ENCODE measurements at regions not wholly inside any gene's neighbourhood (a gene's known extent, or its start where the extent isn't known, plus 50 kb on each side); places are given as distances from the start of the nearest gene placed in this dataset.

DNA sequence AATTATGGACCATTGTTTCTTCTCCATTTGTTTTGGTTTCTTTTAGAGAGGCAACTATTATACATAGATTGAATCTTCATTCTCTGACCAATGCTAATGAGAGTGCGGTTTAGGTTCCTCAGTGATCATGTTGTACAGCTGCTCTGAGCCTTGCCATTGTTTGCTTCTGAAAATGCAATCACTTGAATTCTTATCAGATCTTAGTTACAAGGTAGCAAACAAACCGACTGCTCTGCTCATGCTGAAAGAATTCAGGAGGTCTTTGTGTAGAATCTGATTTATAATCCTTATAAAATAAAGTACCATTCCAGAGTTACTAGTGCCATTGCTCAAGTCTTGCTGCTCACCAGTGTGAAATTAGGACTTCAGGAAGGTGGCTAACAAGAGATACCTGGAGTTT lies 569.1 kb upstream of the ID4 start:
- no peak for DNase-seq (ENCODE audit: low read depth)

DNA sequence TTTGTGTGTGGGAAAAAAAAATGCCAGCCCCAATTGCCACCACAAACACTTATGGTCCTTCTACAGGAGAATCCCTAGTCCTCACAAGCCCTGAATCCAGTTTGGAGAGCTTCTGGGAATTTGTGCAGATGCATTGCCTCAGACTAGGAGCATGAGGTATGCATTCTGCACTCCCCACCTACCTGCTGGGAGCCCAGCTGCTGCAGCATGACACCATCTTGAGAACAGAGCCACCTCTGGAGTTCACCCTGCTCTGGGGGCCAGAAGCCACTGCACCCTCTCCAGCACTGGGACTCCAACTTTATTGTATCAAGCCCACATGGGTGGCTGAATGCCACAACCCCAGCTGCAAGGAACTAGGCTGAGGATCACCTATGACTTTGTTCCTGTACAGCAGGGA lies 568.5 kb upstream of the ID4 start:
- DNase-seq (ENCODE audit: low read depth): no peak

DNA sequence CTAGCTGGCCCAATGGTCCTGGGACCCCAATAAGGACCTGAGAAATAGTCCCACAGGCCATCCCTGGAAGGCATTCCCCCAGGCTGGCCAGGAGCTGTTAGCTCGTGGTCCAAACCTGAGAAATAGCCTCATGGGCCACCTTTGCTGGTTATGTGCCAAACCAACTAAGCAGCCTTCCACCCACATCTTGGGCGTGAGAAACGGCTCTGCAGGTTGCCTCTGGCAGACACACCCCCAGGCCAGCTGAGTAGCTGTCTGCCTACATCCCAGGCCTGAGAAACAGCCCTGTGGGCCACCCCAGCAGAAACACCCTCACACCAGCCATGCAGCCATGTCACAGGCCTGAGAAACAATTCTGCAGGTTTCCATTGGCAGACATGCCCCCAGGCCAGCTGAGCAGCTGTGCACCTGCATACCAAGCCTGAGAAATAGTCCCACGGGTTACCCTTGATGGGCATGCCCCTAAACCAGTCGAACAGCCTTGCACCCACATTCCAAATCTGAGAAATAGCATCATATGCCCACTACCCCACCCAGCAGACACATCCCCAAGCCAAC lies 567.8 kb upstream of the ID4 start:
- DNase-seq (ENCODE audit: low read depth): no peak

DNA sequence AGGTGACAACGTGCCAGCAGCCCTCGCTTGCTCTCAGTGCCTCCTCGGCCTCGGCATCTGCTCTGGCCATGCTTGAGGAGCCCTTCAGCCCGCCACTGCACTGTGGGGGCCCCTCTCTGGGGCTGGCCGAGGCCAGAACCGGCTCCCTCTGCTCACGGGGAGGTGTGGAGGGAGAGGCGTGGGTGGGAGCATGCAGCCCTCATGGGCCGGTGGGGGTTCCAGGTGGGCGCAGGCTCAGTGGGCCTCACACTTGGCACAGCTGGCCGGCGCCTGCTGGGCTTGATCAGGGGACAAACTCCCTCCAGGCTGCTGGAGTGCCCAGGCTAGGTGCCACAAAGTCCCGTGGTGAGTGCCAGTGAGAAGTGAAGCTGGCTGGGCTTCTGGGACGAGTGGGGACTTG lies 566.6 kb upstream of the ID4 start:
- DNase-seq (ENCODE audit: low read depth): no peak

DNA sequence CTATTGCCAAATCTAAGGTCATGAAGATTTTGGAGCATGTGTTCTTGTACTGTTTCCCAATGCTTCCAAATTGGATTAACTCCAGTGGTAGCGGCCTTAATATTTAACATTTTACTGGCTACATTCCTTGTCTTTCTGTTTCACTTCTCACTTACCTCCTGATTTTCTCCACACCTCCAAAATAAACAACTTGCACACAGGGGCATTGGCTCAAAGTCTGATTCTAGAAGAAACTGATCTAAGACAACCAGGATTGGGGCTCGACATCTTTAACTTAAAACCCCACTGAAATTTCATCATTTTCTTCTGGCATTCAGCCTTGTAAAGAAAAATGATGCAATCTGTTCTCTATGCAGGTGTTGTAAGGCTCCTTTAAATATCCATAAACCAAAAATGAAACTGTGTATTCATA lies 557.9 kb upstream of the ID4 start:
- no peak for DNase-seq (ENCODE audit: low read depth)

DNA sequence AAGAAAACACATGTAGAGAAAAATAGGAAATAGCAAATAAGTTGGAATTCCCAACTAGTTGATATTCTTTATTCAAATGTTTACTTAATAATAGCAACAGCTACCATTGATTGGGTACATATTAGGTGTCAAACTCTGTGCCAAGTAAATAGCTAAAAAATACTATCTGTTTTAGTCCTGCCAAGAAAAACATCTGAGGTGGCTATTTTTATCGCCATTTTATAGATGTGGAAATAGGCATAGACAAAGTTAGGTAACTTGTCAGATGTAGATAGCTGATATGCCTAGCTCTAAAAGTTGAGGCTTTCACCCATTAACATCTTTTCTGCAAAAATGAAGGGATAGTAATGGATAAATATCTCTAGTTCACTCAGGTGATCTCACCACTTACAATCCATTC lies 549.2 kb upstream of the ID4 start:
- DNase-seq (ENCODE audit: low read depth): no peak

DNA sequence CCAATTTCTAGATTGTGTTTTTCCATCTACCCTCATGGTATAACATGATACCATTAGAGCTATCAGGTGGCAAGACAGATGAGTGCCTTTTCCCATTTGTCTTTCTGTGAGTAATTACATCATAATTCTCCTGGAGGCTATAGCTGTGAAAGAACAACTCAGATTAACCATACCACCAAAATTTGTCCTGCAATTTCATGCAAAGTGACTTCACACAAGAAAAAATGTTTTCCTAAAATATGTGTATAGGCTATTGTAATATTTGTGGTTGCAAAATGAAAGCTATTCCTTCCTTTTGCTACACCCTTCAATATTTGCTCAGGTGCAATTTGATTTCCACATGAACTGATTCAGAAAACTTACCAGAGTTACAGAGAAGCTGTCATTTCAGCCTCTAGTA lies 547.7 kb upstream of the ID4 start:
- DNase-seq (ENCODE audit: low read depth): no peak

DNA sequence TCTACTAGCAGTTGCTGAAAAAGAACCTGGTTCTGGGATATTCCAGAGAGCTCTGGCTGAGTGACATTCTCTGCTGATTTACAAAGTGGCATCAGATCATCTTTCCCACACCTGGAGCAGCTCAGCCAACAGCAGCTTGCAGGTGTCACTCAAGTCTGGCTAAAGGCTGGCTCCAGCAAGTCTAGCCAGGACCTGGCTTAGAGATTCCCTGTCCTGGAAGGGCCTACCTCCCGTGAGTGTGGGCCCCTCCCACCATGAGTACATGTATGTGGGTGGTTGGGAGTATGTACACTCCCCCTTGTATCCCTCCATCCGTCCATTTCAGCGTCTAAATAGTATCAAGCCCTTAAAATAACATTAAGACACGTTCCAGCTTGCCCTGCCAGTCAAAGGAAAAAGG lies 539.3 kb upstream of the ID4 start:
- no peak for DNase-seq (ENCODE audit: low read depth)

DNA sequence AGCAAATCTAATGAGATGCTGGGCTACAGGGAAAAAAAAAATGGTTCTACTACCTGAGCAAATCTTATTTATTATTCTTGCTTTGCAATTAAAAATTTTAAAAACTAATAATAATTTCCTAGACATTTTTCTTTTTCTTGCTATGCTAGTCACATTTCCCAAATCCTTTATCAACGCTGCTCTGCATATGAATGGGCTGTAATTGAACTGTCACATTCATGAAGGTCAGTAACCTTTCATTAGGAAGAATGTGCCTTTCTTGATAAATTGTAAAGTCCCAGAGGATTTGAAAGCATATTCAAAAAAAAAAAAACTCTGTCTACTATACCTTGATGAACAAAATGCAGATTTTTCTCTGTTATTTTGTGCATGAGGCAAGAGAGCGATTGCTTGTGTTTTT lies 538.7 kb upstream of the ID4 start:
- DNase-seq (ENCODE audit: low read depth): no peak

DNA sequence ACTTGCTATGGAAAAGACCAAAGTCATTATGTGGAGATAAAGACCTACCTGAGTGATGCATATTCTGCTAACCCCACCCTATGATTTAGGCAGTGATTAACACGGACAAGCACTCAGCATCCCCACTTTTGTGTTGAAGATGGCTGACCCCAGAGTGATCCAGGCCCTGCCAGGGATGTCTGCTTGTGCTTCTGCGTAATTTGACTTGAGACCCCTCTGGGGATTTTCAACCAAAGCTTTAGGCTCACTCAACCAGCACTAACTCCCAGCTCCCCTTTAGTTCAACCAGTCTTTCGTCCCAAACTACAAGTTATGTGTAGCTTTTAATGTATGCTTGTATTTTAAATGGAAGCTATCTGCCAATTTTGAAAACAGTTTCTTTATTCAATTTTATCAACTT lies 538.0 kb upstream of the ID4 start:
- no peak for DNase-seq (ENCODE audit: low read depth)

DNA sequence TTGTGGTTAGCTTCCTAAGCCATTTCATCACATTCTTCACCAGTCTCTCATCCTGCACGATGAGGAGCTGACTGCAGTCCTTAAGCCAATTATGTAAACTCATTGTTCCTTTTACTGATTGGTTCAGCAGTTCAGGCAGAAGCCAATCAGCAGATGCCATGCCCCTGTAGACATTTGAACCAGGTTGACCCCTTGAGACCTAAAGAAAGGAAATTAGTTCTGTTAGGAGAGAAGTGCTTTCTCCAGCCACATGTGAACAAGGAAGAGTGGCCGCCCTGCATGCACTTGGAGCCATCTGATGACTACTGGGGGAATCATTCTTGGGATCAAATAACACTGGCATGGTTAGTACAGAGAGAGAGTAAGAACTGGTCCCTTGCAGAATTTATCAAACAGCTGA lies 535.2 kb upstream of the ID4 start:
- DNase-seq (ENCODE audit: low read depth): no peak

DNA sequence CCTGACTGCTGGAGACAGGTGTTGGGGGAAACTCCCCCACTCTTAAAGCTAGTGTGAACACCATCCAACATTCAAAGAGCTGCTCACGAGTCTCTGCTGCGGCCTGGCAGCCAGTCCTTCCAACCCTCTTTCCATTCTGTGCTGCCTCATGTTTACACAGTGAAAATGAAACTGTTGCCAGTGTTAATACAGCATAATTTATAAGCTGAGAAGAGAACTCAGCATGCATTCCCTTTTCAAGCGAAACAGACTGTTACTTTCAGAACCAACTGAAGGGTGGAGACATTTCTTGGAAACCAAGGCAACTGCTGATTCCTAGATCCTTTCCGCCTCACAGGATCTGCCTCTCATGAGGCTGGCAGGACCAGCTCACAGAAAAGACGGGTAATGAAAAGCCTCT lies 533.8 kb upstream of the ID4 start:
- DNase-seq (ENCODE audit: low read depth): no peak

DNA sequence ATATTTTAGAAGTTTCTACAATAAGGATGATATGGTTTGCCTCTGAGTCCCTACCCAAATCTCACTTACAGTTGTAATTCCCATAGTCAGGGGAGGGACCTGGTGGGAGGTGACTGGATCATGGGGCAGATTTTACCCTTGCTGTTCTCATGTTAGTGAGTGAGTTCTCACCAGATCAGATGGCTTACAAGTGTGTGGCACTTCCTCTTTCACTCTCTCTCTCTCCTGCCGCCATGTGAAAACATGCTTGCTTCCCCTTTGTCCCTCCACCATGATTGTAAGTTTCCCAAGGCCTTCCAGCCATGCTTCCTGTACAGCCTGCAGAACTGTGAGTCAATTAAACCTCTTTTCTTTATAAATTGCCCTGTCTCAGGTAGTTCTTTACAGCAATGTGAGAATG lies 527.5 kb upstream of the ID4 start:
- DNase-seq (ENCODE audit: low read depth): no peak

DNA sequence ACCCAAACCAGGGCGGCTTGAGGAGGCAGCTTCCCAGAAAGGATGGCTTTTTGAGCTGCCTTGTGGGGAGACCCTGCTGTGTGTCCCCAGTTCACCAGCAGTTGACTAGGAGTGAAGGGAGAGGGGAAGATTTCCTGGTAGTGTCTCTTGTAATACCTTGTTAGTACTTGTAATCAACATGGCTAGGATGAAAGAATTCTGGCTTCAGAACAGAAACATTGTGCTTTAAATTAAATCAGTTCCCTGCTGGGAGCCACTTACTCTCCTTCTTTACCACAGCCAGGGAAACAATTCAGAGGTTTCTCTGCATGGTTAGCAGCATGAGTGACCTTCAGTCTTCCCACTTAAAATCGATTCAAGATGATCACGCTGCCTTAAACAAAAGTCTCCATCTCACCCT lies 525.4 kb upstream of the ID4 start:
- no peak for DNase-seq (ENCODE audit: low read depth)

DNA sequence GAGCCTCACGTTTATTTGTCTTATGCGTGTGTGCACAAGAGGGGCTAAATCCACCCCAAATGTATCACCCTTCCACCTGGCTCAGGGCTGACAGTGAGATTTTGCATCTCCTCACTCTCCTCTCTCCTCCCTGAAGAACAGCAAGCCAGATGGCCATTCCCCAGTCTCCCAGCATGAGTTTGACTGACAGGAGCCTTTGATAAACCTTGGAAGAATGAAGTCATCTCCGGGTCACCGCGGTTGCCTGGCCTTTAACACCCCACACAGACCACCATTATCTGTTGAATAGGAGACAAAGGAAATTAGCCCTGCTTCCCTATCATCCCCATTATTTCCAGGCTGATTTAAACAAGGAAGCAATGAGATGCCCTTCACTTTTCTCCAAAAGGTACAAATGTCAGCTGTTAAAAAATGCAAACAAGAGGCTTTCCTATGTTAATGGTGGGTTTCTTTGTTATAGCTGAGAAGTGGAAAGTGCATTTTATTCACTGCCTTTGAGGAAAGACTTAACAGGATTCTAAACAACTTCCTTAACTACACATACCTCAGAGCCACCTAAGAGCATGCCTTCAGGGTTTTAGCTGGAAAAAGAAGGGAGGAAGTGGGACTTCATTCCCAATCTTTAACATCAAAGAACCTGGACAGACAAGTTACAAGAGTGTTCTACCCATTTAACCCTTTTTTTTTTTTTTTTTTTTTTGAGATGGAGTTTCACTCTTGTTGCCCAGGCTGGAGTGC lies 524.8 kb upstream of the ID4 start:
- no peak for DNase-seq (ENCODE audit: low read depth)

DNA sequence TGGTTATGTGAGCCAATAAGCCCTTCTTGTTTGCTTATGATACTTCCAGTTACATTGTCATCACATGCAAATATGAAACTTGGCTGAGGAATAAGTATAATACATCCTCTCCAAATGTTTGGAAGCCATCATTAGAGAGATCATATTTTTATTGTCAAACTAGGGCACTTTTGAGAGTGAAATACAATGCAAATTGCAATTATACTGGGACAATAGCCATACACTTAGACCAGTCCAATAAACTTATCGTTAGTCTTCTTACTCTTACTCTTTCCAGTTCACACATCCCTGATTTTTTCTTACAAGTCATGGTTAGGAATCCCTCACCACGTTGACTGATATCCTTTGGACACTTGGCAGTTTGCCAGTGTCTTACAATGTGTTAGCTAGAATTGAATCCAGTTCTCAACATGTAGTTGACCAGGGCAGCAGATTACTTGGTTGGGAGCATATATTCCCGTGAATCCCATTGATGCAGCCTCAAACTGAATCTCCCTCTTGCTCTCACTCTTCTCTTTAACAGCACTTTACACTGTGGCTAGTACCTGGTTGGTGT lies 519.7 kb upstream of the ID4 start:
- no peak for DNase-seq (ENCODE audit: low read depth)

DNA sequence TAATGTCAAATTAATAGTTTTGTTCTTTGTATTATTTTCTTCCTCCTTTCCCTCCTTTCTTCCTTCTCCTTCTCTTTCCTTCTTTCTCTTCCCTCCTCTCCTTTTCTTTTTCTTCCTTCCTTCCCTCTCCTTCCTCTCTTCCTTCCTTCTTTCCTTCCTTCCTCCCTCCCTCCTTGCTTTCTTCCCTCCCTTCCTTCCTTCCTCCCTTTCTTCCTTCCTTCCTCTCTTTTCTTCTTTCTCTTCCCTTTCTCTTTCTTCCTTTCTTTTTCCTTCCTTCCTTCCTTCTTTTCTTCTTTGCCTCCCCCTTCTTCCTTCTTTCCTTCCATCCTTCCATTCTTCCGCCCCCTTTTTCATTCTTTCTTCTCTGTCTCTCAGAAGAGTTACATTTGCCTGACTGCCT lies 518.2 kb upstream of the ID4 start:
- DNase-seq (ENCODE audit: low read depth): no peak

DNA sequence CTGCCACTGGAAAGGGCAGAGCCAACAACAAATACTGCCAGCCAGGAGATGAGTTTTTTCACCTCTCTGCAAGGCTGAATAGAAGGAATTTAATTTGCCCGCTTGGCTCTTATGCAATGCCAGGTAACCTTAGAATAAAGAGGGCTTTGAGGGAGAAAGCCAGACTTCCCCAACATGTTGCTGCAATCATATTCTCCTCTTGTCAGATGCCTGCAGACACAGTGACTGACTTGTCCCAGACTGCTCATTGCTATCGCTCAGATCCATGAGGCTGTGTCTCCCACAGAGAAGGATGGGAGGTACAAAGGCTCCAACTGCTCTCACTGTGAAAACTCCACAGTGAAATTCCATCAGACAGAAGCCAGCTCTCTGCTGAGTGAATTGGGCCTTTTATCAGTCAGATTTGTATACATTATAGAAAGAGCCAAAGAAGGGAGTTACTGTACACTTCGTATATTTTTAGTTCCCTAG lies 517.0 kb upstream of the ID4 start:
- DNase-seq (ENCODE audit: low read depth): no peak

DNA sequence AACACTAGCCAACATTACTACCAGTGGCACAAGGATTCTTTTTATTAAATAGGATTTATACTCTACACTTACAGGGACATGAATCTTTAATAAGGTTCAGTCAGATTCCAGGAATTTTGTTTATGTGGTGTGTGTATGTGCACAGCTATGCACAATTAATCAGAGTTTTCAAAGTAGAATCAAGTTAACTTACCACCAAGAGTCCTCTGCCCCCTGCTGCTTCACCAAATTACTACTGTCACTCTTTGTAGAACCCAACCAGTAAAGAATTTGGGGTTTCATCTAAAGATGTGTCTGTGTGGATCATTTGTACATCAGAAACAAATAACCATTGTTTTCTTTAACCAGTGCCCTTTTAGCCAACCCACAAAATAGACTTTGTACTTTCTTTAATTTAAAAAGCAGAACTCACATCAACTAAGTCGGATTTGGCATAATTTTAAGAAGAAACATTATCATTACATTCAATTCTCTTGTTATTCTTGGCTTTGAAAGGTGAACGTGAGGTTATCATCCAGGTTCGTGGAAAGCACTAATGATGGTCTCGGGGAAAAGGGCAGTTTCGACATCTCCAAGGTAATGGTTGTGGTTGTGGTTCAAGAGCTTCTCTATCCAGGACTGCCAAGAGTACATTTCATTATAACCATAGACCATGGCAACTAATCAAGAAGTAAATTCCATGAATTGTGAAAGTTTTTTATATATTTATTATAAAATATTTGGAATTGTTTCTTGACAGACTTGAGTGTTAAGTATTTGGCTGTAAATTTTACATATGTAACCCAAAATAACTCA lies 514.3 kb upstream of the ID4 start:
- no peak for DNase-seq (ENCODE audit: low read depth)

DNA sequence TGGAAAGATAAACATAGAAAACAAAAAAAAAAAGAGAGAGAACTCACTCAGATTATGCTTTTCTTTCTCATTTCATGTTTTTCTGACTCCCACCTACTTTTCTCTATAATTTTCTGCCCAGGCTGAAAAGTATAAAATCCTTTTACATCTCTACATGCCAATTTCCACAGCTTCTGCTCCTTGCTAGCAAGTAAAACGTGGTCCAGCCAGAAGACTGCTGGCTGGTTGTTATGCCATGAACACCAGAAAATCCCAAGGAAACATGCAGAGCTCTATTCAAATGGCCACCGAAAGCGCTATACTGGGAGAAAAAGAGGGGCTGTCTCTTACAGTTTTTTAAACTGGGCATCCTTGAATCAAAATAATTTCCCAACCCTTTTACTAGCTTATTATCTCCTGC lies 512.8 kb upstream of the ID4 start:
- no peak for DNase-seq (ENCODE audit: low read depth)

DNA sequence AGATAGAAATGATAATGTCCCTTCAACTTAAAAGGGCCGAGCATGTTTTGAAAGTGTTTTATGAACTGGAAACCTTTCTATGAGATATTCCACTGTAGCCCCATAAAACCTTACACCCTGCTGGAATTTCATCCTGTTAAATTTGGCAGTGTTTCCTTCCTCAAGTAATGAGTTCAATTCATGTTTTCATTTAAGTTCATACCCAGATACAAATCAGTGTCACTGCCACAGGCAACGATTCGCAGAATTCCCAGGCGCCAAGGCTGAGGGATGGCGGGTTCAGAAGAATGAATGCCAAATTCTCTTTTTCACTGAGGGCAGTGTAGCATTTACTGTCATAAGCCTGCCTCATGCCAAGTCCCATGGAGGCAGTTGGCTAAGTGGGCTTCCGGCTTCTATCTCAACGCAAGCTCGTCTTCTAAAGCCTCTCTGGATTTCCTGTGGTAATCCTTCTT lies 511.8 kb upstream of the ID4 start:
- no peak for DNase-seq (ENCODE audit: low read depth)

DNA sequence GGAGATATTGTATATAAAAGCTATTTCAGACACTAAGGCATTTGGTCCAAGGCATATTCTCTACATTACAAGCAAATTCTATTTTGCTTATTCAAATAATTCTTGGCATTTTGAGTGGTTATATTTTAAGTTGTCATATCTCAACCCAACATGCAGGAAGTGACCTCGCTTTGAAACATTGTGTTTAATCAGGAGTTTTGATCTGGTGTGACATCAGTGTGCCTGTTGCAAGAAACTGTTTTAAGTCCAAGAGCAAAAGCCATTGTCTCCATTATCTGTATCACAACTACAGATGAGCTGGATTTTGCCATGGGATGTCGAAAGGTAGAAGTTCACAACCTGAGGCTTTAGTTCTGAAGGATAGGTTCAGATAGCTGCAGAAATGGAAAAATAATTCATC lies 509.9 kb upstream of the ID4 start:
- no peak for DNase-seq (ENCODE audit: low read depth)

DNA sequence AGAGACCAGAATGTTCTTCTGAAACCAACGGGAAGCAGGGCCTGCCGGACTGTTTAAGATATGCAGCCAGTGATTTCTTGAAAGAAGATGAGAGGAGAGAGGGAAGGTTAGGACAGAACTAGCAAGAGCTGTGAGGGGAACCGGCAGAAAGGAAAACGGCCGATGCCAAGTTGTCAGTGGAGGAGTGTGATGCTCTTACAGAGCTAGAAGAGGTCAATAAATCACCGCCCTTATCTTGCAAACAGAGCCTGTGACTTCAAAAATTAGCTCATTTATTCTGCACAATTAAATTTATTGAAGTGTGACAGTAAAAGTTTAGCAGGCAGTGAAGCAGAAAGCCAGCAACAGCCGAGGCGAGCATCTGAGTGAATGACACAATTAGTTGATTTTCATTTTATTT lies 509.5 kb upstream of the ID4 start:
- no peak for DNase-seq (ENCODE audit: low read depth)
